Right atrium auricular region (tissue), 2 donors: ENCODE measurements at regions not wholly inside any gene's neighbourhood (a gene's known extent, or its start where the extent isn't known, plus 50 kb on each side); places are given as distances from the start of the nearest gene placed in this dataset.

Source experiments
- DNase-seq: peaks from one replicate; pipeline ENCODE4 v3.0.0-alpha.2; 2019; ENCODE audit warnings: low spot score
- H3K27ac ChIP-seq, 2 donors: fragments of 200-600 bp; sonication (generic); 1 replicate in 1 of 2; 2 replicates in 1 of 2; pipeline ENCODE4 v1.5.1; 2016 to 2019
- H3K27me3 ChIP-seq, 2 donors: fragments of 200-600 bp; sonication (generic); one replicate each; pipeline versions ENCODE4 v1.5.1 to v1.6.0; 2017 to 2019
- H3K36me3 ChIP-seq: fragments of 200-600 bp; sonication (generic); one replicate; pipeline ENCODE4 v1.5.1; 2016
- H3K4me1 ChIP-seq, 2 donors: fragments of 200-600 bp; sonication (generic); one replicate each; pipeline versions ENCODE4 v1.5.1 to v1.6.0; 2017 to 2019
- H3K4me3 ChIP-seq, 2 donors: fragments of 200-600 bp; sonication (generic); 1 replicate in 1 of 2; 2 replicates in 1 of 2; pipeline ENCODE4 v1.5.1; 2017 to 2019; ENCODE audit warnings: mild to moderate bottlenecking in 1 of 2, moderate library complexity in 1 of 2
- H3K9me3 ChIP-seq, 2 donors: fragments of 200-600 bp; sonication (generic); one replicate each; pipeline ENCODE4 v1.5.1; 2019
- CTCF ChIP-seq, 2 donors: fragments of 200-600 bp; sonication (generic); IDR thresholded peaks; one replicate each; pipeline ENCODE4 v1.5.1; 2019; ENCODE audit warnings: antibody characterized with exemption in 2 of 2

GRCh38 chr7:91636129-91636724 is 244.3 kb downstream of the MTERF1 start:
- Histone ChIP-seq H3K9me3 (no peaks in the 10 kb centered on the region), H3K4me3 (no peak overlapping the region), H3K4me1 (no peaks in the 10 kb centered on the region), H3K36me3 (no peaks in the 10 kb centered on the region), H3K27ac (no peak overlapping the region), H3K27me3 (no peaks in the 10 kb centered on the region)
- DNase-seq: no peak
- peak; percentile 16 to 72 for TF ChIP-seq CTCF (IDR thresholded peaks at IDR 0.05)

- Histone ChIP-seq H3K27me3 (no peaks in the 10 kb centered on the region), H3K36me3 (no peaks in the 10 kb centered on the region), H3K27ac (no peak overlapping the region), H3K4me3 (no peak overlapping the region), H3K9me3 (no peaks in the 10 kb centered on the region), H3K4me1 (no peaks in the 10 kb centered on the region)
- no peak for TF ChIP-seq CTCF (IDR thresholded peaks at IDR 0.05)
- no peak for DNase-seq
Observed at GRCh38 chr7:91636728-91637127, 243.8 kb downstream of the MTERF1 start.

- H3K9me3 ChIP-seq: peaks cover 0 to 7% of the 10 kb centered on the region in 2 donors
Observed at GRCh38 chr7:91644256-91644655, 236.2 kb downstream of the MTERF1 start.

GRCh38 chr7:91645542-91645941 is 235.0 kb downstream of the MTERF1 start:
- Histone ChIP-seq H3K4me3 (no peak overlapping the region), H3K9me3 (peaks cover 0 to 7% of the 10 kb centered on the region in 2 donors), H3K27ac (no peak overlapping the region), H3K27me3 (no peaks in the 10 kb centered on the region), H3K36me3 (no peaks in the 10 kb centered on the region), H3K4me1 (no peaks in the 10 kb centered on the region)
- TF ChIP-seq CTCF (IDR thresholded peaks at IDR 0.05): no peak
- no peak for DNase-seq

More at GRCh38 chr7:91644256-91644655, 236.2 kb downstream of the MTERF1 start:
- Histone ChIP-seq H3K4me1 (no peaks in the 10 kb centered on the region), H3K36me3 (no peaks in the 10 kb centered on the region), H3K27ac (no peak overlapping the region), H3K27me3 (no peaks in the 10 kb centered on the region), H3K4me3 (no peak overlapping the region)
- no peak for TF ChIP-seq CTCF (IDR thresholded peaks at IDR 0.05)
- DNase-seq: no peak

- Histone ChIP-seq H3K27ac (no peak overlapping the region), H3K4me1 (no peaks in the 10 kb centered on the region), H3K9me3 (no peaks in the 10 kb centered on the region), H3K27me3 (no peaks in the 10 kb centered on the region), H3K4me3 (no peak overlapping the region), H3K36me3 (no peaks in the 10 kb centered on the region)
- no peak for TF ChIP-seq CTCF (IDR thresholded peaks at IDR 0.05)
- DNase-seq: no peak
Observed at GRCh38 chr7:91651986-91652385, 228.5 kb downstream of the MTERF1 start.

GRCh38 chr7:91653286-91653685 is 227.2 kb downstream of the MTERF1 start:
- TF ChIP-seq CTCF (IDR thresholded peaks at IDR 0.05): no peak
- Histone ChIP-seq H3K4me3 (no peak overlapping the region), H3K27ac (no peak overlapping the region), H3K9me3 (no peaks in the 10 kb centered on the region), H3K27me3 (no peaks in the 10 kb centered on the region), H3K36me3 (no peaks in the 10 kb centered on the region), H3K4me1 (no peaks in the 10 kb centered on the region)
- no peak for DNase-seq
